ENCODE measurements at regions not wholly inside any gene's neighbourhood (a gene's known extent, or its start where the extent isn't known, plus 50 kb on each side); places are given as distances from the start of the nearest gene placed in this dataset.
"Not testable (repeated sequence)": the region's sequence is repeated elsewhere in the genome, so short reads cannot be mapped to it uniquely, and the experiment has no call there.

DNA sequence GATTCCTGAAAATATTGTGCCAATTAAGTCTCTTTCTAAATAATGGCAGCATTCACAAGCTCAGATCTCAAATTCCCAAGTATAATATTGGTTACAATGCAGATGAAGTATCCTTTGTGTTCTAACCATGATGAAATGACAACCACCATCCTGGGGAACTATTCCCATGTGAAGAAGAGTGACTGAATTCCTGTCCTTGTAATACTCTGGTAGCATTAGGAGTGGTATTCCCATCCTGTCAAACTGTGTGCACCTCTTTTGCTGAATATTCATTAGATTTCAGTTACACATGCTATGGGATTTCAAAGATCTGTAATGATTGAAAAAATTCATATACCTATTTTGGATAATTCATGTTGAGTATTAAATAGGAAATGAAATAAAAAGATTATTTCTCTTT, 86.1 kb upstream of the SMIM30 start:
- DNase-seq, result no peak

- DNase-seq, result no peak
Measured at GRCh38 chr7:113202284-113202683, 83.9 kb upstream of the SMIM30 start.

GRCh38 chr7:113200281-113200680, 81.9 kb upstream of the SMIM30 start:
- DNase-seq, result no peak

DNA sequence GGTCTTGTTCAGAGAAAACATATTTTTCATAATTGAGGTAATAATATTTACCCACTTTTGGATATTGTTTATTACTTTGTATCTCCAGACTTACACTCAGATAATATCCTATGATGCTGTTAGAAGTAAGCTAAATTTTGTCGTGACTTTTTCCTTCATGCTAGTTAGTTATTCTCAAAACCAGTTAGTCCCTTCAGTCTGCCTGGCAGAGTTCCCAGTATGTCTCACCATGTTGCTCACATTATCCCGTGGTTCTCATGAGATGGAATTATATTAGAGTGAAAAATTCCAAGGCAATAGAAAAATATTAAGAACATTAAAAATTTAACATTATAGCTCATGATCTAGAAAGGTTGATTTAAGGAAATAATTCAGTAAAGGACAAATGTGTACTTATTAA, 81.5 kb upstream of the SMIM30 start:
- no peak for DNase-seq

GRCh38 chr7:113199136-113199535, 80.8 kb upstream of the SMIM30 start:
- DNase-seq, result no peak

DNA sequence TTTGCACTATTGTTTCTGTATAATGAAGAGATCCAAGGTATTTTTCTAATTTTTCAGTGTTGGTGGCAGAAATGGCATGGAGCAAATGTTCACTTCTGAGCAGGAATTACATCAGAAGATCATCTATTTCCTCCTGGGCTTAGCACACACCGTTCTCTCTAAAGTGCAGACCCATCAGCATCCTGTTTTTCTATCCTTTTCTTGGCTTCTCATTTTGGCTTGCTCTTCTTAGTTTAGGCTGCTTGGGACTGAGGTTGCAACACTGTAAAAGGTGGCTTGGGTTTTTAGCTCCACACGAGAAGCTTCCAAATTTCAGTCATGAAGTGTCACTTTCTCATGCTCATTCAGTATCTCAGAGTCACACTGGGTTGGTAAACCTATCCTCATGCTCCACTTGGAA, 79.9 kb upstream of the SMIM30 start:
- no peak for DNase-seq

GRCh38 chr7:113197274-113197673, 78.9 kb upstream of the SMIM30 start:
- DNase-seq, result no peak

DNA sequence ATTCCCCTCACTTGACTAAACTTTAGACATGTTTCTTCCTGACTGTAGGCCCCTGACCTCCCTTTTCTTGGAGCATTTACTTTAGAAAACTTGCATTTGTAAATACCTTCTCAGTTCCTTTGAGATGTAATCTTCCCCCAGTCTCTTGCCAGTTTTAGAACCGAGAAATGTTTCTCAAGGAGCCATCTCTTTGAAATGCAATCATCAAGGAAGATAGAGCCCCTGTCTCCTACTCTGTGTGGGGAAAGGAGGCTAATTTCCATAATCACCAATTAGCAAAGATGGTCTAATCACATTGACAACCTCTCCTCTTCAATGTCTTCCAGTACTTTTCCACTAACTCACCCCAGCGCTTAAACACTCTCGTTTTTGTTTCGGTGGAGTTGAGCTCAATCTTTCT, 70.0 kb upstream of the SMIM30 start:
- no peak for DNase-seq

- no peak for DNase-seq
Measured at GRCh38 chr7:113179313-113179712, 61.0 kb upstream of the SMIM30 start.

DNA sequence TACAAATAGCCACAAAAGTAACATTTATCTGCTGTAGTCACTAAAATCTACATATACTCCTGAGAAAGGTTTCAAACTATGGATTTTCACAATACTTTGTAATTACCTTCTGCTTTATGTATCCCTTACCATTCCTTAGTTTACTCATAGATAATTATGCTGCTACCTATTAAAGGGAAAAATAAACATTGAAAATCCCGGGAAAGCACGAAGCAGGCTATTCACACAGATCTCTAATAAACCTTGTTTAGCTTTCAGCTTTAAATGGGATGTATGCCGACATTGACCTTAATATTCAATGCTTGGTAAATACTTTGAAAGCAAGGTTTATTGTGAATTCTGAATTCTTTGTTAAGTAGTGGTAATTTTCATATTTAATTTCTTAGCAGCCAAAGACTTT, 58.5 kb upstream of the SMIM30 start:
- no peak for DNase-seq

GRCh38 chr7:113176180-113176579, 57.8 kb upstream of the SMIM30 start:
- DNase-seq, result not testable (repeated sequence)

DNA sequence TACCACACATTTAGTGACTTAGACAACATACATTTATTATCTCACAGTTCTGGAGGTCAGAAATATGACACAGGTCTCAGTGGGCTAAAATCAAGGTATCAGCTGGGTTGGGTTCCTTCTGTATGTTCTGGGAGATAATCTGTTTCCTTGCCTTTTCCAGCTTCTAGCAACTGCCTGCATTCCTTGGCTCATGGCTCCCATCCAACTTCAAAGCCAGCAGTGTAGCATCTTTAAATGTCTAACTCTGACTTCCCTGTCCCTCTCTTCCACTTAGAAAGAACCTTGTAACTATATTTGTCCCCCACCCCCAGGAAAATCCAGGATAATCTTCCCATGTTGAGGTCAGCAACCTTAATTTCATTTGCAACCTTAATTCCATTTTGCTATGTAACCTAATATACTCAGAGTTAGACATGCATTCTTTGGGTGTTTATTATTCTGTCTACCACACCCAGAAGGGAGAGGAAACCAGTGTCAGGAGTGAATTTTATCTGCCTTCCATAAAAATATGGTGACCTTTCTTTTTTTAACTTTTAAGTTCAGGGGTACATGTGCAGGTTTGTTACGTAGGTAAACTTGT, 57.3 kb upstream of the SMIM30 start:
- no peak for DNase-seq

DNA sequence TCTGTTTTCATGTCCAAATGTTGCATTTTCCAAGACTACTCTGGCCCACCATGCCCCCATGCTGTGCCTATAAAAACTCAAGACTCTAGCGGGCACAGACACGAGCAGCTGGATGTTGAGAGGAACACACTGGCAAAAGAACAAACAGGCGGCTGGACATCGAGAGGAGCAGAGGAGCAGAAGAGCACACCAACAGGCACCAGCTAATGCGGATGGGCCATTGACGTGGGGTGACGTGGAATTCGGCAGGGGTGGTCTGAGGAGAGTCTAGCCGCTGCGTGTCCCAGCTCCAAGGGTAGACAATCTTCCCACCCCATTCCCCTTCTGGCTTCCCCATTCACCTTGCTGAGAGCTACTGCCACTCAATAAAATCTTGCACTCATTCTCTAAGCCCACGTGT, 54.4 kb upstream of the SMIM30 start:
- DNase-seq, result no peak

DNA sequence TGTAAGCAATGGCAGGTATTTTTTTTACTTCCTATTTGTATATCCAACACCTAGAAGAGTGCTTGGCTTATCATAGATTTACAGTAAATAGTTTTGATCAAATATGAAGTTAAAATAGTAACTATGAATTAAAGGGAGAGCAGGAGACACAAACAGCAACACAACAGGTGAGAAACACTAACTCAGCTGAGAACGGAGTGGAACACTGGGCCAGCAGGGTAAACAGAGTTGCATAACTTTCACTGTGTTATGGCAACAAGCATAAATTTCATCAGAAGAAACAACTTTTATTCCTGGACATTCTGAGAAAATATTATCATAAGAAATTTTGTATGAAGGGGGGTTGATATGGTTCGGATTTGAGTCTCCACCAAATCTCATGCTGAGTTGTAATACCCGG, 52.2 kb upstream of the SMIM30 start:
- DNase-seq, result no peak
